A549 (cell line): ENCODE measurements at regions not wholly inside any gene's neighbourhood (a gene's known extent, or its start where the extent isn't known, plus 50 kb on each side); places are given as distances from the start of the nearest gene placed in this dataset.

Experiments used
- ATAC-seq, 2 experiments: fragments of 200-7000 bp in 1 of 2; fragments of >200 bp in 1 of 2; cut with Nextera tagmentation in 1 of 2; cut with Tn5 transposase in 1 of 2; 3 replicates each; pipeline versions ENCODE4 v1.8.0 to v1.9.1; 2018 to 2020; ENCODE audit warnings: mild to moderate bottlenecking in 1 of 2, moderate library complexity in 1 of 2
- CTCF ChIA-PET: fragments of 300-600 bp; sonication (Branson Sonifier 250); formaldehyde crosslinking; extraction: SDS; loops from one replicate; lab custom pipeline; 2021; ENCODE audit warnings: antibody characterized with exemption, inconsistent platforms; lab: Yijun Ruan, JAX
- POLR2A ChIA-PET: fragments of 350-600 bp; formaldehyde crosslinking; extraction: SDS; loops from one replicate; lab custom pipeline; 2021; ENCODE audit warnings: antibody characterized with exemption, inconsistent platforms; lab: Yijun Ruan, JAX
- DNase-seq, 2 experiments: peaks; one replicate each; pipeline versions ENCODE4 v3.0.0 to v3.0.0-alpha.2; 2011 to 2016; ENCODE audit warnings: low read depth in 1 of 2, low spot score in 1 of 2
- FAIRE-seq: peaks from 2 replicates; lab custom pipeline; 2011; peaks lifted over from hg19 to GRCh38; lab: Jason Lieb, UNC
- H3K27ac ChIP-seq, 2 experiments: fragments of >200 bp; sonication (Bioruptor Twin); formaldehyde crosslinking; 3 replicates each; pipeline ENCODE4 v1.5.1; 2016 to 2017
- H3K4me1 ChIP-seq: fragments of >200 bp; sonication (Bioruptor Twin); formaldehyde crosslinking; 3 replicates; pipeline ENCODE4 v1.6.1; 2016
- H3K4me2 ChIP-seq: fragments of >200 bp; sonication (Bioruptor Twin); formaldehyde crosslinking; 3 replicates; pipeline ENCODE4 v1.6.1; 2016
- H3K4me3 ChIP-seq: fragments of >200 bp; sonication (Bioruptor Twin); formaldehyde crosslinking; 3 replicates; pipeline ENCODE4 v1.5.1; 2016
- H3K9me3 ChIP-seq: fragments of >200 bp; sonication (Bioruptor Twin); formaldehyde crosslinking; 3 replicates; pipeline ENCODE4 v1.6.1; 2016
- BHLHE40 ChIP-seq: IDR thresholded peaks from 2 replicates; pipeline ENCODE4 v1.6.1; 2012; ENCODE audit warnings: low read depth, low read length, inconsistent platforms
- CBX2 ChIP-seq: fragments of 200-600 bp; sonication (generic); IDR thresholded peaks from 2 replicates; pipeline ENCODE4 v1.6.1; 2016; ENCODE audit warnings: low read depth, mild to moderate bottlenecking, borderline replicate concordance
- CHD4 ChIP-seq: fragments of 200-600 bp; sonication (generic); IDR thresholded peaks from 2 replicates; pipeline ENCODE4 v1.6.1; 2016; ENCODE audit warnings: antibody characterized with exemption, mild to moderate bottlenecking, borderline replicate concordance
- EP300 ChIP-seq, 2 experiments: fragments of >200 bp; sonication (Bioruptor Twin); formaldehyde crosslinking; IDR thresholded peaks; 2 replicates in 1 of 2; 3 replicates in 1 of 2; pipeline ENCODE4 v1.6.1; 2016 to 2017
- FOXS1 ChIP-seq: fragments of 250-450 bp; sonication (Bioruptor Pico); IDR thresholded peaks from 2 replicates; pipeline ENCODE4 v1.5.0; 2020; ENCODE audit warnings: mild to moderate bottlenecking, moderate library complexity
- HDAC2 ChIP-seq: fragments of 200-600 bp; sonication (generic); IDR thresholded peaks from 2 replicates; pipeline ENCODE4 v1.6.1; 2016
- HES2 ChIP-seq: fragments of >200 bp; sonication (Bioruptor Twin); formaldehyde crosslinking; IDR thresholded peaks from 2 replicates; pipeline ENCODE4 v1.6.1; 2016
- HOXA7 ChIP-seq: fragments of 250-450 bp; sonication (Bioruptor Pico); IDR thresholded peaks from 2 replicates; pipeline ENCODE4 v1.5.0; 2020; ENCODE audit warnings: mild to moderate bottlenecking, moderate library complexity
- HOXB13 ChIP-seq: fragments of 250-450 bp; sonication (Bioruptor Pico); IDR thresholded peaks from 2 replicates; pipeline ENCODE4 v1.5.0; 2020; ENCODE audit warnings: low read depth, mild to moderate bottlenecking, moderate library complexity
- HOXB5 ChIP-seq: fragments of 250-450 bp; sonication (Bioruptor Pico); IDR thresholded peaks from 2 replicates; pipeline ENCODE4 v1.5.0; 2020; ENCODE audit warnings: mild to moderate bottlenecking, moderate library complexity
- JUNB ChIP-seq: fragments of >200 bp; sonication (Bioruptor Twin); formaldehyde crosslinking; IDR thresholded peaks from 2 replicates; pipeline ENCODE4 v1.6.1; 2016
- KDM1A ChIP-seq: fragments of 200-600 bp; sonication (generic); IDR thresholded peaks from 2 replicates; pipeline ENCODE4 v1.6.1; 2016; ENCODE audit warnings: low read depth, mild to moderate bottlenecking
- MAFK ChIP-seq: fragments of 450-650 bp; IDR thresholded peaks from 2 replicates; pipeline ENCODE4 v1.6.1; 2014; ENCODE audit not compliant: partially characterized antibody
- NPAS2 ChIP-seq: fragments of 250-450 bp; sonication (Bioruptor Pico); IDR thresholded peaks from 2 replicates; pipeline ENCODE4 v1.8.0; 2022; ENCODE audit warnings: mild to moderate bottlenecking, moderate library complexity, borderline replicate concordance
- PHF8 ChIP-seq: fragments of 200-600 bp; sonication (generic); IDR thresholded peaks from 2 replicates; pipeline ENCODE4 v1.6.1; 2016; ENCODE audit warnings: low read depth, mild to moderate bottlenecking, antibody characterized with exemption, moderate library complexity, borderline replicate concordance
- POLR2A ChIP-seq: IDR thresholded peaks from 2 replicates; pipeline ENCODE4 v1.6.1; 2012; ENCODE audit warnings: mild to moderate bottlenecking, low read length
- RAD21 ChIP-seq, 2 experiments: fragments of >200 bp in 1 of 2; sonication (Bioruptor Twin) in 1 of 2; formaldehyde crosslinking in 1 of 2; IDR thresholded peaks in 1 of 2; conservative IDR thresholded peaks in 1 of 2; 2 replicates in 1 of 2; 3 replicates in 1 of 2; pipeline ENCODE4 v1.6.1; 2012 to 2018; ENCODE audit warnings: inconsistent platforms in 1 of 2
- RCOR1 ChIP-seq: fragments of 150-350 bp; IDR thresholded peaks from 2 replicates; pipeline ENCODE4 v1.6.1; 2014; ENCODE audit warnings: antibody characterized with exemption, low read length, low read depth
- TFCP2L1 ChIP-seq: fragments of 250-450 bp; sonication (Bioruptor Pico); IDR thresholded peaks from 2 replicates; pipeline ENCODE4 v1.5.0; 2021; ENCODE audit warnings: mild to moderate bottlenecking
- TP53 ChIP-seq: fragments of 250-450 bp; sonication (Bioruptor Pico); IDR thresholded peaks from 2 replicates; pipeline ENCODE4 v1.5.0; 2021; ENCODE audit warnings: mild to moderate bottlenecking, moderate library complexity
- WGBS: methylation state at CpG from one replicate; pipeline ENCODE4 v1.1.6; 2017; ENCODE audit errors: missing lambda C conversion rate; 5-methylcytosine and 5-hydroxymethylcytosine counted together
- TF ChIP-seq, protein P1 (sequence below): IDR thresholded peaks from 2 replicates; pipeline ENCODE4 v1.6.1; 2012
- TF ChIP-seq, protein P2 (sequence below): fragments of 450-650 bp; IDR thresholded peaks from 2 replicates; pipeline ENCODE4 v1.6.1; 2014; ENCODE audit warnings: antibody characterized with exemption
- TF ChIP-seq, protein P3 (sequence below): fragments of 250-450 bp; sonication (Bioruptor Pico); IDR thresholded peaks from 2 replicates; pipeline ENCODE4 v1.5.0; 2021; ENCODE audit warnings: mild to moderate bottlenecking, moderate library complexity, borderline replicate concordance

DNA sequence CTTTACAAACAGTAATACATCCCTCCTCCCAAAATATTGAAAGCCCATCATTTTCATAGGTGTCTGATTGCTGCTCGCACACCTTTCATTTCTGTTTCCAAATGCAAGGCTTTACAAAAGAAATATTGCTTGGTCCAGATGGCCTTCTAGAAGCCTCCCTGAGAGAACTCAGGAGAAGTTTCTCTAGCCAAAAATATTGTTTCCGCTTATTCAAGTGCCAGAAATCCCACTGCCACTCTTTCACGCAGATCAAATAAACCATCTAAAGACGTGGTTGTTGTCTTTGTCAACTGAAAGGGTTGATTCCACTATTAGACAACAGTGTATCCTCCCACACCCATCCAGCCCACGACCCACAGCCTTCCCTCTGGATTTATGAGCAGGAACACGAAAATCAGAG is 96.2 kb downstream of the ZIC5 start:
- ChIA-PET CTCF (interaction anchor here (1.5 kb wide), 1 partner anchor 25 kb away, joined by 4 read pairs; no protein-coding TSS in a partner anchor), POLR2A (no interaction called here)
- H3K4me3 ChIP-seq, result no peak overlapping the region
- ATAC-seq (no peak), DNase-seq (no peak), FAIRE-seq (no peak)
- no peak overlapping the region for H3K4me2 ChIP-seq
- H3K9me3 ChIP-seq, result no peaks in the 10 kb centered on the region
- no peaks in the 10 kb centered on the region for H3K4me1 ChIP-seq
- TF ChIP-seq HES2 (no peak), TFCP2L1 (no peak), NPAS2 (no peak), RCOR1 (no peak), FOXS1 (CRISPR knock-in tag) (no peak), JUNB (no peak), KDM1A (no peak), PHF8 (no peak), HOXA7 (no peak), CHD4 (no peak), TP53 (CRISPR knock-in tag) (no peak), CBX2 (no peak), MAFK (no peak), EP300 (IDR thresholded peaks at IDR 0.05) (no peak), POLR2A (no peak), HOXB5 (CRISPR knock-in tag) (no peak)
- TF ChIP-seq, protein P1, sequence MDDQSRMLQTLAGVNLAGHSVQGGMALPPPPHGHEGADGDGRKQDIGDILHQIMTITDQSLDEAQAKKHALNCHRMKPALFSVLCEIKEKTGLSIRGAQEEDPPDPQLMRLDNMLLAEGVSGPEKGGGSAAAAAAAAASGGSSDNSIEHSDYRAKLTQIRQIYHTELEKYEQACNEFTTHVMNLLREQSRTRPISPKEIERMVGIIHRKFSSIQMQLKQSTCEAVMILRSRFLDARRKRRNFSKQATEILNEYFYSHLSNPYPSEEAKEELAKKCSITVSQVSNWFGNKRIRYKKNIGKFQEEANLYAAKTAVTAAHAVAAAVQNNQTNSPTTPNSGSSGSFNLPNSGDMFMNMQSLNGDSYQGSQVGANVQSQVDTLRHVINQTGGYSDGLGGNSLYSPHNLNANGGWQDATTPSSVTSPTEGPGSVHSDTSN, result no peak
- TF ChIP-seq, protein P2, sequence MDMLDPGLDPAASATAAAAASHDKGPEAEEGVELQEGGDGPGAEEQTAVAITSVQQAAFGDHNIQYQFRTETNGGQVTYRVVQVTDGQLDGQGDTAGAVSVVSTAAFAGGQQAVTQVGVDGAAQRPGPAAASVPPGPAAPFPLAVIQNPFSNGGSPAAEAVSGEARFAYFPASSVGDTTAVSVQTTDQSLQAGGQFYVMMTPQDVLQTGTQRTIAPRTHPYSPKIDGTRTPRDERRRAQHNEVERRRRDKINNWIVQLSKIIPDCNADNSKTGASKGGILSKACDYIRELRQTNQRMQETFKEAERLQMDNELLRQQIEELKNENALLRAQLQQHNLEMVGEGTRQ, result no peak
- TF ChIP-seq, protein P3, sequence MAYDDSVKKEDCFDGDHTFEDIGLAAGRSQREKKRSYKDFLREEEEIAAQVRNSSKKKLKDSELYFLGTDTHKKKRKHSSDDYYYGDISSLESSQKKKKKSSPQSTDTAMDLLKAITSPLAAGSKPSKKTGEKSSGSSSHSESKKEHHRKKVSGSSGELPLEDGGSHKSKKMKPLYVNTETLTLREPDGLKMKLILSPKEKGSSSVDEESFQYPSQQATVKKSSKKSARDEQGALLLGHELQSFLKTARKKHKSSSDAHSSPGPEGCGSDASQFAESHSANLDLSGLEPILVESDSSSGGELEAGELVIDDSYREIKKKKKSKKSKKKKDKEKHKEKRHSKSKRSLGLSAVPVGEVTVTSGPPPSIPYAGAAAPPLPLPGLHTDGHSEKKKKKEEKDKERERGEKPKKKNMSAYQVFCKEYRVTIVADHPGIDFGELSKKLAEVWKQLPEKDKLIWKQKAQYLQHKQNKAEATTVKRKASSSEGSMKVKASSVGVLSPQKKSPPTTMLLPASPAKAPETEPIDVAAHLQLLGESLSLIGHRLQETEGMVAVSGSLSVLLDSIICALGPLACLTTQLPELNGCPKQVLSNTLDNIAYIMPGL (CRISPR knock-in tag), result no peak
- no peak overlapping the region for H3K27ac ChIP-seq
- 62% methylated on average over 6 of the region's 6 CpGs for WGBS

DNA sequence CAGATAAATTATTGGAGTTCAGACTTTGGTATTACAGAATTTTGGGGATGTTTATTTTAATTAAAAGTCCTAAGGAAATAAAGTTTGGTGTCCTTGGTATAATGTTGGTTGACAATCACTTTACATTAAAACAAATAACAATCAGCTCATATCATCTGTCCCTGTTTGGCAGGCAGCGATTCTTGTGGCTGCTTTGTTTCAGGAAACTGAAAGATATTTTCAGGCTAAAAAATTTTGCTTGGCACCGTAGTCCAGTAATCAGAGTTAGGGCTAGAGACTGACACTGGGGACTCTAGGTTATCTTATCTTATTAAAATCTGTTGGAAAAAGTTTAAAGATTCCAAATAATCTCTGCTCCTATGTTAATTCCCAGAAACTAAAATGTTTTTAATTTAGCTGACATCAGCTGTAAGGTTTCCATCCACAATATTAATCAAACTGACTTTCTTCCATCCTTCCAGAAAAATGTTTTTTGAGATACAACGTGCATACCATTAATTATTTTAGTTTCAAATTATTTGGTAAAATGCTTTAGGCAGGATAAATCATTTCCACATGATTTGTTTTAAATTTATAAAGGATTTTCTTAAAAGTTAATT is 97.6 kb downstream of the ZIC5 start:
- FAIRE-seq (no peak), DNase-seq (no peak), ATAC-seq (no peak)
- POLR2A ChIA-PET, result no interaction called here
- H3K4me2 ChIP-seq, result no peak overlapping the region
- no peaks in the 10 kb centered on the region for H3K9me3 ChIP-seq
- TF ChIP-seq HOXB5 (CRISPR knock-in tag) (no peak), HDAC2 (no peak), NPAS2 (no peak), RAD21 (conservative IDR thresholded peaks at IDR 0.05 in 1 of 2, IDR thresholded peaks at IDR 0.05 in 1 of 2) (no peak), BHLHE40 (no peak), FOXS1 (CRISPR knock-in tag) (no peak), HOXB13 (CRISPR knock-in tag) (no peak)
- H3K27ac ChIP-seq, result no peak overlapping the region
- 72% methylated on average over 3 of the region's 3 CpGs for WGBS
- no peak overlapping the region for H3K4me3 ChIP-seq
- CTCF ChIA-PET, result no interaction called here
- H3K4me1 ChIP-seq, result no peaks in the 10 kb centered on the region
